ENCODE measurements at regions not wholly inside any gene's neighbourhood (a gene's known extent, or its start where the extent isn't known, plus 50 kb on each side); places are given as distances from the start of the nearest gene placed in this dataset.

- no peaks in the 10 kb centered on the region for H3K4me1 ChIP-seq
- WGBS, 2 donors (ENCODE audit: low coverage in 1 of 2), result 65% methylated on average over 3 of the region's 3 CpGs; no CpG with 5 or more reads in 1 of the 2 donors
- no peaks in the 10 kb centered on the region for H3K36me3 ChIP-seq
- no peak overlapping the region for H3K4me3 ChIP-seq
- TF ChIP-seq POLR2A (IDR thresholded peaks at IDR 0.05) (no peak), POLR2AphosphoS5 (IDR thresholded peaks at IDR 0.05) (no peak), CTCF (IDR thresholded peaks at IDR 0.05) (no peak), EP300 (IDR thresholded peaks at IDR 0.05; ENCODE audit: low read depth) (no peak)
- no peak overlapping the region for H3K27ac ChIP-seq
- in situ Hi-C loops (cut with MboI; ENCODE audit: low pct_ligation_motif_present in 1 of 4, low pct_unique_long_range_greater_than_20kb in 1 of 4, low sequenced_read_pairs in 3 of 4), result loop anchor here in 1 of 4 donors (25.0 kb wide), 1 partner anchor 421 kb away; no protein-coding TSS in a partner anchor
- no peaks in the 10 kb centered on the region for H3K27me3 ChIP-seq
- H3K9me3 ChIP-seq, result no peaks in the 10 kb centered on the region
- DNase-seq, result no peak
- intact Hi-C loops (cut with DNase I; ENCODE audit: low total_unique reads), result no loop called here
Observed at GRCh38 chrX:139141370-139141769, 389.2 kb upstream of the F9 start.

GRCh38 chrX:139134316-139134715 lies 396.2 kb upstream of the F9 start:
- in situ Hi-C loops (cut with MboI; ENCODE audit: low pct_ligation_motif_present in 1 of 4, low pct_unique_long_range_greater_than_20kb in 1 of 4, low sequenced_read_pairs in 3 of 4), result loop anchor here in 1 of 4 donors (25.0 kb wide), 1 partner anchor 428 kb away; no protein-coding TSS in a partner anchor
- H3K36me3 ChIP-seq, result no peaks in the 10 kb centered on the region
- H3K4me3 ChIP-seq, result no peak overlapping the region
- intact Hi-C loops (cut with DNase I; ENCODE audit: low total_unique reads), result no loop called here
- TF ChIP-seq POLR2AphosphoS5 (IDR thresholded peaks at IDR 0.05), result no peak
- H3K27me3 ChIP-seq, result no peaks in the 10 kb centered on the region
- H3K27ac ChIP-seq, result no peak overlapping the region
- H3K4me1 ChIP-seq, result no peaks in the 10 kb centered on the region
- WGBS, 2 donors (ENCODE audit: low coverage in 1 of 2), result 77% methylated on average over 5 of the region's 5 CpGs; no CpG with 5 or more reads in 1 of the 2 donors
- H3K9me3 ChIP-seq, result no peaks in the 10 kb centered on the region
- DNase-seq, result no peak

- DNase-seq, result peak; percentile 18
- WGBS, 2 donors (ENCODE audit: low coverage in 1 of 2), result 12% methylated on average over 2 of the region's 2 CpGs; no CpG with 5 or more reads in 1 of the 2 donors
- in situ Hi-C loops (cut with MboI; ENCODE audit: low pct_ligation_motif_present in 1 of 4, low pct_unique_long_range_greater_than_20kb in 1 of 4, low sequenced_read_pairs in 3 of 4) (loop anchor here in 1 of 4 donors (25.0 kb wide), 1 partner anchor 436 kb away; no protein-coding TSS in a partner anchor), intact Hi-C loops (cut with DNase I; ENCODE audit: low total_unique reads) (loop anchor here (5.0 kb wide), 1 partner anchor 1236 kb away; no protein-coding TSS in a partner anchor)
- no peaks in the 10 kb centered on the region for H3K9me3 ChIP-seq
- TF ChIP-seq CTCF (IDR thresholded peaks at IDR 0.05) (peak; percentile 28 to 50 (median 35)), POLR2A (IDR thresholded peaks at IDR 0.05) (no peak), POLR2AphosphoS5 (IDR thresholded peaks at IDR 0.05) (no peak), EP300 (IDR thresholded peaks at IDR 0.05; ENCODE audit: low read depth) (no peak)
- no peaks in the 10 kb centered on the region for H3K4me1 ChIP-seq
- no peaks in the 10 kb centered on the region for H3K27me3 ChIP-seq
- H3K27ac ChIP-seq, result no peak overlapping the region
- no peaks in the 10 kb centered on the region for H3K36me3 ChIP-seq
- no peak overlapping the region for H3K4me3 ChIP-seq
Observed at GRCh38 chrX:139126493-139126892, 404.0 kb upstream of the F9 start.

GRCh38 chrX:139125916-139126315 lies 404.6 kb upstream of the F9 start:
- Histone ChIP-seq H3K27me3 (no peaks in the 10 kb centered on the region), H3K27ac (no peak overlapping the region), H3K36me3 (no peaks in the 10 kb centered on the region), H3K4me1 (no peaks in the 10 kb centered on the region), H3K9me3 (no peaks in the 10 kb centered on the region), H3K4me3 (no peak overlapping the region)
- no peak for TF ChIP-seq EP300 (IDR thresholded peaks at IDR 0.05; ENCODE audit: low read depth)
- no peak for TF ChIP-seq POLR2A (IDR thresholded peaks at IDR 0.05)
- TF ChIP-seq CTCF (IDR thresholded peaks at IDR 0.05), result no peak
- no peak for TF ChIP-seq POLR2AphosphoS5 (IDR thresholded peaks at IDR 0.05)
- no peak for DNase-seq
- in situ Hi-C loops (cut with MboI; ENCODE audit: low pct_ligation_motif_present in 1 of 4, low pct_unique_long_range_greater_than_20kb in 1 of 4, low sequenced_read_pairs in 3 of 4) (loop anchor here in 1 of 4 donors (25.0 kb wide), 1 partner anchor 436 kb away; no protein-coding TSS in a partner anchor), intact Hi-C loops (cut with DNase I; ENCODE audit: low total_unique reads) (loop anchor here (5.0 kb wide), 1 partner anchor 1236 kb away; no protein-coding TSS in a partner anchor)
- 60 to 74% methylated on average over 1 to 3 of the region's 3 CpGs for WGBS, 2 donors (ENCODE audit: low coverage in 1 of 2)

Data from transverse colon (tissue), 4 donors.